ENCODE measurements at regions not wholly inside any gene's neighbourhood (a gene's known extent, or its start where the extent isn't known, plus 50 kb on each side); places are given as distances from the start of the nearest gene placed in this dataset.

DNA sequence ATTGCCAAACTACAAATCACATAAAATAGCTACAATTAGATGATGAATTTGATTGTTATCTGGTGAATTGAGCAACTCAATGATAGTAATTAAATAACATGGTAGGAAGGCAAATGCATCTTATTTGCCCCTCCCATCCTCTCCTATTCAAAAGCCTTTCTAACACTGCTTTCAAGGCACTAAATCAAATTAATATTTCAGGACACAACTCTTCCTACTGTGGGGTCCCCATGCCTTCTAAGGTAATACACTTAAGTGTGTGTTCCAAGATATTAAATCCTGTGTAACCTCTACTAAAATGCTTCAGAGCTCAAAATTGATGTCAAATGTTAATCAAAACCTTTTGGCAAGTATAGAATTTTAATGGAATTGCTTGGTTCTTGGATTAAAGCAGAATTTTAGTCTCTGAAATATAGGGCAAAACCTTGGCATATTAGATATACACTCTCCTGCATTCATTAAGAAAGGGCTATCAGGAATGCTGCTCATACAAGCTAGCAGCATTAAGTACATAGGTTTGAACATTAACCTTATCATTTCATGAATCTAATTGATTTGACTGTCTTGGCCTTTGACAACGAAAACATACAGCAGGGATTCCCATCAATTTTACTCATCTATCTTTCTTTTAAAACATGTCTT is 371.8 kb upstream of the GALNTL6 start:
- FAIRE-seq (no peak), DNase-seq (ENCODE audit: insufficient read length, low spot score) (no peak)
- TF ChIP-seq POU2F2 (IDR thresholded peaks at IDR 0.05; ENCODE audit: low read depth, low read length) = no peak
- TF ChIP-seq POLR2AphosphoS5 (IDR thresholded peaks at IDR 0.05; ENCODE audit: low read depth, low read length) = no peak
- TF ChIP-seq PAX5 (IDR thresholded peaks at IDR 0.05; ENCODE audit: insufficient read depth, low read length, severe bottlenecking) = no peak
- no peak for TF ChIP-seq TAF1 (IDR thresholded peaks at IDR 0.05; ENCODE audit: low read depth, low read length)
- TF ChIP-seq SPI1 (IDR thresholded peaks at IDR 0.05; ENCODE audit: low read depth, low read length) = no peak
- TF ChIP-seq POLR2A (IDR thresholded peaks at IDR 0.05; ENCODE audit: low read depth, low read length) = no peak

DNA sequence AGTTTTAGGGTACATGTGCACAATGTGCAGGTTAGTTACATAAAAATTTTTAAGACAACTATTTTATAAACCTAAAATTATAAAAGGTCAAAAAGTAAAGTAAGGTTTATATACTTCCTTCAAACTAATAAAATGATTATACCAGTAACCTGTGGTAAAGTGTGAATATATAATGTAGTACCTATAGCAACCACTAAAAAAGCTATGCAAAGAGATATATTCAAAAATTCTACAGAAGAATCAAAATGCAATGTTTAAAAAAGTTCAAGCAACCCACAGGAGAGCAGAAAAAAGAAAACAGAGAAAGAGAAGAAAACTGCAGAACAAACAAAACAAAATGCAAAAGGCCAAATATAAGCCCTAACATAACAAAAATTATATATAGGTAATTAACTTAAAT is 379.5 kb upstream of the GALNTL6 start:
- TF ChIP-seq POLR2AphosphoS5 (IDR thresholded peaks at IDR 0.05; ENCODE audit: low read depth, low read length) (no peak), TAF1 (IDR thresholded peaks at IDR 0.05; ENCODE audit: low read depth, low read length) (no peak), PAX5 (IDR thresholded peaks at IDR 0.05; ENCODE audit: insufficient read depth, low read length, severe bottlenecking) (no peak), POU2F2 (IDR thresholded peaks at IDR 0.05; ENCODE audit: low read depth, low read length) (no peak), SPI1 (IDR thresholded peaks at IDR 0.05; ENCODE audit: low read depth, low read length) (no peak), POLR2A (IDR thresholded peaks at IDR 0.05; ENCODE audit: low read depth, low read length) (no peak)
- no peak for FAIRE-seq
- DNase-seq (ENCODE audit: insufficient read length, low spot score) = no peak

DNA sequence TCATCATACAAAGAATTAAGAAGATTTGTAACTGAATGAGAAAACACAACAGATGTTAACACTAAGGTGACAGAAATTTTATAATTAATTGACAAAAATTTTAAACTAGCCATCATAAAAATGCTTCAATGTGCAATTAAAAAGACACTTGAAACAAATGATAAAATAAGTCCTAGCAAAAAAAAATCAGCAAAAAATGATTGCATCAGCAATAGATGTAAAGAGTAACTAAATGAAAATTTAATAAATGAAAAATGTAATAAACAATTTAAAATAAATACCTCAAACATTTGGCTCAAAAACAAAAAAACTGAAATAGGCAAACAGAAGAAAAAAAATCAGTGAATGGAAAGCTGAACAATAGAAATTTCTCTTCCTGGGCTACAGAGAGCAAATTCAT is 380.7 kb upstream of the GALNTL6 start:
- FAIRE-seq = no peak
- no peak for DNase-seq (ENCODE audit: insufficient read length, low spot score)
- TF ChIP-seq POU2F2 (IDR thresholded peaks at IDR 0.05; ENCODE audit: low read depth, low read length) (no peak), PAX5 (IDR thresholded peaks at IDR 0.05; ENCODE audit: insufficient read depth, low read length, severe bottlenecking) (no peak), POLR2AphosphoS5 (IDR thresholded peaks at IDR 0.05; ENCODE audit: low read depth, low read length) (no peak), TAF1 (IDR thresholded peaks at IDR 0.05; ENCODE audit: low read depth, low read length) (no peak), SPI1 (IDR thresholded peaks at IDR 0.05; ENCODE audit: low read depth, low read length) (no peak), POLR2A (IDR thresholded peaks at IDR 0.05; ENCODE audit: low read depth, low read length) (no peak)

DNA sequence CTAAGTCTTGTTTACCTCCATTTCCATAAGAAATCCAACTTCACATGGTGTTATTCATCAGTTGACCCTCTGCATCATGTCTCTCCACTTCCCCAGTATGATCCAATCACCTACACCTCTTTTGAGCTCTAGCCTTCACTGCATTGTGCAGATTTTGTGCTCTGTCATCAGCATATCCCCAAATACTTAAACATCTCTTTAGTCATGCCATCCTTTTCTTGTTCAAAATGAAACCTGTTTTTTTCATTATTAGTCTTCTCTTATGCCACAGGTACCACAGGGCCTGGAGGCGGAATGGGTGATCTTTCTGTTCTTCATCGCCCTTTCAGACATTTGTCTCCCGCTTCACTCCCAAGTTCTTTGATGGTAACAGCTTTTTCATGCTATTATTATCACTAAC is 382.7 kb upstream of the GALNTL6 start:
- no peak for FAIRE-seq
- DNase-seq (ENCODE audit: insufficient read length, low spot score) = no peak
- TF ChIP-seq SPI1 (IDR thresholded peaks at IDR 0.05; ENCODE audit: low read depth, low read length) = no peak

DNA sequence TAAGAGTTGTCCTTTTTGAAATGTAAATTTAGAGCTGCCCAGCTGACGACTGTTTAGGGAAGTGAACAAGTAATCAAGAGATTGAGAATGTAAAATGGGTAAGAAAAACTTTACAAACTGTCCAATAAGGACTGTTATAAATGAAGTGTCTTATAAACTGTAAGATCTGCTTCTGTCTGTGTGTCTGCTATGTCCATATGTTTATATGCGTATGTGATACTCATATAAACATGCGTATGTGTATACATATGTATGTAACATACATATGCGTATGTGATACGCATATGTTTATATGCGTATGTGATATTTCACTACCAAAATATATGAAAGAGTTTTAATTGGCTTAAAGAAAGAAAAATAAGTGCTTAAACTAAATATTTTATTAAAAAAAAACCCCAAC is 416.0 kb upstream of the GALNTL6 start:
- no peak for TF ChIP-seq TAF1 (IDR thresholded peaks at IDR 0.05; ENCODE audit: low read depth, low read length)
- no peak for TF ChIP-seq SPI1 (IDR thresholded peaks at IDR 0.05; ENCODE audit: low read depth, low read length)
- no peak for TF ChIP-seq PAX5 (IDR thresholded peaks at IDR 0.05; ENCODE audit: insufficient read depth, low read length, severe bottlenecking)
- no peak for TF ChIP-seq POU2F2 (IDR thresholded peaks at IDR 0.05; ENCODE audit: low read depth, low read length)
- TF ChIP-seq POLR2A (IDR thresholded peaks at IDR 0.05; ENCODE audit: low read depth, low read length) = no peak
- TF ChIP-seq POLR2AphosphoS5 (IDR thresholded peaks at IDR 0.05; ENCODE audit: low read depth, low read length) = no peak
- FAIRE-seq (no peak), DNase-seq (ENCODE audit: insufficient read length, low spot score) (no peak)

DNA sequence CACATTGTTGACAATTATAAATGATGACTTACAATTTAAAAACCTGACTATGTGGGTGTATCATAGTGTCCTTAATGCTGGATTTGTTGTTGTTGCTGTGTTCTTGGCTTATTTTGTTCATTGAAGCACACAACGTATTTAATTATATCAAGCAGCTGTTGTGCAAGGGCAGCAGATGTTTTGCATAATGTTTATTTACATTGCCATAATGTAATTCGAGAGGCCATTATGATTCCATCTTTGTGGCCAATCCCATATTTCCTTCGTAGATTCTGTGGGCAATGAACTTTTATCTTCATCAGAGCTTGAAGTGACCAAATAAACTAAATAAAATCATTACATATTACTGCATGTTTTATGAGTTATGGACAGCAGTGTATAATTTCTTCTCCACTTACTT is 422.6 kb upstream of the GALNTL6 start:
- no peak for FAIRE-seq
- TF ChIP-seq POLR2AphosphoS5 (IDR thresholded peaks at IDR 0.05; ENCODE audit: low read depth, low read length) (no peak), POU2F2 (IDR thresholded peaks at IDR 0.05; ENCODE audit: low read depth, low read length) (no peak), PAX5 (IDR thresholded peaks at IDR 0.05; ENCODE audit: insufficient read depth, low read length, severe bottlenecking) (no peak), SPI1 (IDR thresholded peaks at IDR 0.05; ENCODE audit: low read depth, low read length) (no peak), POLR2A (IDR thresholded peaks at IDR 0.05; ENCODE audit: low read depth, low read length) (no peak), TAF1 (IDR thresholded peaks at IDR 0.05; ENCODE audit: low read depth, low read length) (no peak)
- no peak for DNase-seq (ENCODE audit: insufficient read length, low spot score)

DNA sequence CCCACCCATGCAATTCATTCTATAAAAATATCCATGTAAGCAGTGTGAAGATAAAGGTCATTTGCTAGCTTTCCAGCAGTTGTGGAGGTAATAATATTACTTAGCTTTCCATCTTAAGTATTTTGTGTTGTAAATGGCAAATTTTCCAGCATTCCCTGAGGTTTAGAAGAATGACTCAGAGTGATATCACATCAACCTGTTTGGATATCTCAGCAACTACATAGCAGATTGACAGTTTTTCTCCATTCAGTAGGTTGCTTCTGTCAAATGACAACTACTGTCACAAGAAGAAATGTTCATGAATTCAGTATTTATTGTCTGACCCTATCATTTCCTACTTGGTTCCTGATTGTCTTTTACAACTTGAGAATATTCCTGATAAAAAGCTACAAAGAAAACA is 434.9 kb upstream of the GALNTL6 start:
- no peak for DNase-seq (ENCODE audit: insufficient read length, low spot score)

DNA sequence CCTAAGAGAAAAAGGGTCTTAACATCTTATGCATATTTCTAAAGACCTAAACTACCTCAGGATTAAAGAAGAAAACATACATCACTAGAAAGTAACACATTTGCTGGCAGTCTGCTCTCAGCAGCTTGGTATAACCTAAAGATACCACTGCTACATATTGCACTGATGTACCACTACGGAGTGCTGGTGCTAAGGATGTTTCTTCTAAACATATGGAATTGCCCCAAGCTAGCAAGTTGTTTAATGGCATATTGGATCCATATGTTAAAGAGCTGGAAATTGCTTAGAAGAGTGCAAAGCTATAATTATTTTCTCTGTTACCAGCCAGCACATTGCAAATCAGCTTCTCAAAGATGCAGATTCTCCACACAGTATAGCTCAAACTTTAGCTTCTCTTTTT is 436.5 kb upstream of the GALNTL6 start:
- no peak for FAIRE-seq
- no peak for DNase-seq (ENCODE audit: insufficient read length, low spot score)
- TF ChIP-seq PAX5 (IDR thresholded peaks at IDR 0.05; ENCODE audit: insufficient read depth, low read length, severe bottlenecking) (no peak), TAF1 (IDR thresholded peaks at IDR 0.05; ENCODE audit: low read depth, low read length) (no peak), POU2F2 (IDR thresholded peaks at IDR 0.05; ENCODE audit: low read depth, low read length) (no peak), SPI1 (IDR thresholded peaks at IDR 0.05; ENCODE audit: low read depth, low read length) (no peak), POLR2AphosphoS5 (IDR thresholded peaks at IDR 0.05; ENCODE audit: low read depth, low read length) (no peak), POLR2A (IDR thresholded peaks at IDR 0.05; ENCODE audit: low read depth, low read length) (no peak)

More for the DNA sequence above, 434.9 kb upstream of the GALNTL6 start:
- FAIRE-seq = no peak
- TF ChIP-seq POLR2A (IDR thresholded peaks at IDR 0.05; ENCODE audit: low read depth, low read length) (no peak), SPI1 (IDR thresholded peaks at IDR 0.05; ENCODE audit: low read depth, low read length) (no peak), PAX5 (IDR thresholded peaks at IDR 0.05; ENCODE audit: insufficient read depth, low read length, severe bottlenecking) (no peak), POLR2AphosphoS5 (IDR thresholded peaks at IDR 0.05; ENCODE audit: low read depth, low read length) (no peak), POU2F2 (IDR thresholded peaks at IDR 0.05; ENCODE audit: low read depth, low read length) (no peak), TAF1 (IDR thresholded peaks at IDR 0.05; ENCODE audit: low read depth, low read length) (no peak)

DNA sequence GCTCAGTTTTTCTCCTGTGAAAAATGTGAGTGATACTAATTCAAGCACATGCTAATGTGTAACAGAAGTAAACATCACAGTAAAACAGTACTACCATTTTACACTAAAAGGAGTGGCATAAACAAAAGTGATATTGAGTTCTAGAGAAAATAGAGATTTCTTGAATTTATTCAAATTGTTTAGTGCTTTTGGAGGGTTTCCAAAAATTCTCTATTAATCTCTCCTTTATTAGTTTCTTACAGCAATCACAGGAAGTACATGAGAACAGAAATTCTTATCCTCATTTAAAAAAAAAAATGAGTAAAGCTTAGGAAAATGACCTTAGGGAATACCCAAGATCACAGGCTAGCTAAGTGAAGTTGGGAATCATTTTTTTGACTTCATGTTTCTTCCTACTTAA is 459.7 kb upstream of the GALNTL6 start:
- TF ChIP-seq POLR2A (IDR thresholded peaks at IDR 0.05; ENCODE audit: low read depth, low read length) = no peak
- no peak for TF ChIP-seq POLR2AphosphoS5 (IDR thresholded peaks at IDR 0.05; ENCODE audit: low read depth, low read length)
- TF ChIP-seq TAF1 (IDR thresholded peaks at IDR 0.05; ENCODE audit: low read depth, low read length) = no peak
- no peak for DNase-seq (ENCODE audit: insufficient read length, low spot score)
- FAIRE-seq = no peak

DNA sequence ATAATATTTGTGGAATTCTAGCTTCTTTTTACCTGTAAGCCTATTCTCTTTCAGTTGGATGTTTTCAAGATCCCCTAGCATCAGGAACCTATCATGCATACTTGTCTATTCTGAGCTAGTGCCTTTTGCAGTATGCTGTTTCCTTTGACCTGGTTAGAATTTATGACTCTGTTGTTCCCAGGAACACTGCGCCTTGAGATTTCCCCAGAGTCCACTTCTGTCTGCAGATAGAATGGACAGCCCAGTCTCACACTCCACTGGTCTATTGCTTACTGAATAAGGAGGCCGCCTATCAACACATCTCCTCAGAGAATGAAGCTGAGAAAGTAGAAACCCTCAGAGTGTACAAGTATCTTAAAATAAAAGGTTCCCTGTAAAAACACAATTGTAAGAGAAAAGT is 465.1 kb upstream of the GALNTL6 start:
- TF ChIP-seq TAF1 (IDR thresholded peaks at IDR 0.05; ENCODE audit: low read depth, low read length) (no peak), POLR2A (IDR thresholded peaks at IDR 0.05; ENCODE audit: low read depth, low read length) (no peak), SPI1 (IDR thresholded peaks at IDR 0.05; ENCODE audit: low read depth, low read length) (no peak), POU2F2 (IDR thresholded peaks at IDR 0.05; ENCODE audit: low read depth, low read length) (no peak), PAX5 (IDR thresholded peaks at IDR 0.05; ENCODE audit: insufficient read depth, low read length, severe bottlenecking) (no peak), POLR2AphosphoS5 (IDR thresholded peaks at IDR 0.05; ENCODE audit: low read depth, low read length) (no peak)
- FAIRE-seq = no peak
- no peak for DNase-seq (ENCODE audit: insufficient read length, low spot score)

All from GM12891 (cell line).